COR-L47 (cell line): ENCODE measurements at regions not wholly inside any gene's neighbourhood (a gene's known extent, or its start where the extent isn't known, plus 50 kb on each side); places are given as distances from the start of the nearest gene placed in this dataset.
A peak's percentile ranks its signal among the peaks of the same experiment; 100 is the strongest.

Source experiments
- DNase-seq: peaks from one replicate; lab custom pipeline; 2025; lab: John Stamatoyannopoulos, UW

- DNase-seq, result no peak
Observed at GRCh38 chr21:31500071-31500470, 156.0 kb upstream of the TIAM1 start.

- DNase-seq, result no peak
Observed at GRCh38 chr21:31498985-31499384, 154.9 kb upstream of the TIAM1 start.

- DNase-seq, result no peak
Observed at GRCh38 chr21:31497914-31498313, 153.9 kb upstream of the TIAM1 start.

- DNase-seq, result no peak
Observed at GRCh38 chr21:31493350-31493880, 149.4 kb upstream of the TIAM1 start.

- DNase-seq, result no peak
Observed at GRCh38 chr21:31491617-31492016, 147.6 kb upstream of the TIAM1 start.

- no peak for DNase-seq
Observed at GRCh38 chr21:31490443-31490842, 146.4 kb upstream of the TIAM1 start.

- DNase-seq, result no peak
Observed at GRCh38 chr21:31489726-31490125, 145.7 kb upstream of the TIAM1 start.

- DNase-seq, result no peak
Observed at GRCh38 chr21:31489014-31489413, 145.0 kb upstream of the TIAM1 start.

GRCh38 chr21:31484219-31484618, 140.2 kb upstream of the TIAM1 start:
- peak; percentile 21 for DNase-seq

- DNase-seq, result no peak
Observed at GRCh38 chr21:31483146-31483545, 139.1 kb upstream of the TIAM1 start.

GRCh38 chr21:31482460-31482859, 138.4 kb upstream of the TIAM1 start:
- DNase-seq, result no peak

- no peak for DNase-seq
Observed at GRCh38 chr21:31480228-31480627, 136.2 kb upstream of the TIAM1 start.

GRCh38 chr21:31479714-31480113, 135.7 kb upstream of the TIAM1 start:
- peak; percentile 45 for DNase-seq

GRCh38 chr21:31479222-31479621, 135.2 kb upstream of the TIAM1 start:
- no peak for DNase-seq

- peak; percentile 38 for DNase-seq
Observed at GRCh38 chr21:31476263-31477022, 132.4 kb upstream of the TIAM1 start.

- no peak for DNase-seq
Observed at GRCh38 chr21:31475223-31475622, 131.2 kb upstream of the TIAM1 start.

GRCh38 chr21:31473685-31474345, 129.8 kb upstream of the TIAM1 start:
- DNase-seq, result no peak

- DNase-seq, result no peak
Observed at GRCh38 chr21:31471865-31472264, 127.8 kb upstream of the TIAM1 start.

- no peak for DNase-seq
Observed at GRCh38 chr21:31470896-31471694, 127.0 kb upstream of the TIAM1 start.

- DNase-seq, result no peak
Observed at GRCh38 chr21:31460980-31461379, 116.9 kb upstream of the TIAM1 start.

GRCh38 chr21:31459457-31459856, 115.4 kb upstream of the TIAM1 start:
- DNase-seq, result no peak

GRCh38 chr21:31457675-31458074, 113.6 kb upstream of the TIAM1 start:
- DNase-seq, result no peak

- no peak for DNase-seq
Observed at GRCh38 chr21:31456201-31456600, 112.1 kb upstream of the TIAM1 start.
